Mesothelial cell of epicardium (in vitro differentiated cells): ENCODE measurements at regions not wholly inside any gene's neighbourhood (a gene's known extent, or its start where the extent isn't known, plus 50 kb on each side); places are given as distances from the start of the nearest gene placed in this dataset.

Experiments used
- DNase-seq, 2 experiments: peaks; one replicate each; pipeline ENCODE4 v3.0.0; 2021; ENCODE audit warnings: low spot score in 2 of 2; ENCODE audit not compliant: unreplicated experiment in 2 of 2
- H3K27ac Mint-ChIP-seq: 2 replicates; pipeline ENCODE4 v1.8.0; 2021; ENCODE audit warnings: mixed read lengths
- H3K27me3 Mint-ChIP-seq: 2 replicates; pipeline ENCODE4 v1.8.0; 2021; ENCODE audit warnings: low read depth, mixed read lengths
- H3K36me3 Mint-ChIP-seq: 2 replicates; pipeline ENCODE4 v1.8.0; 2021; ENCODE audit warnings: mixed read lengths
- H3K4me1 Mint-ChIP-seq: 2 replicates; pipeline ENCODE4 v1.8.0; 2021; ENCODE audit warnings: mixed read lengths
- H3K4me3 Mint-ChIP-seq: 2 replicates; pipeline ENCODE4 v1.8.0; 2021; ENCODE audit warnings: mild to moderate bottlenecking, moderate library complexity, mixed read lengths
- H3K9me3 Mint-ChIP-seq: 2 replicates; pipeline ENCODE4 v1.8.0; 2021; ENCODE audit warnings: mixed read lengths
- CTCF ChIP-seq: fragments of 200-600 bp; sonication (generic); IDR thresholded peaks from one replicate; pipeline ENCODE4 v1.5.0; 2021; ENCODE audit warnings: antibody characterized with exemption; ENCODE audit not compliant: unreplicated experiment

GRCh38 chr5:163569284-163569683 lies 63.9 kb downstream of the MAT2B start:
- DNase-seq = no peak
- Mint-ChIP-seq H3K4me3 (no peak overlapping the region), H3K9me3 (no peaks in the 10 kb centered on the region), H3K4me1 (peaks cover 50% of the 10 kb centered on the region), H3K27ac (no peak overlapping the region), H3K36me3 (no peaks in the 10 kb centered on the region), H3K27me3 (peaks cover 42% of the 10 kb centered on the region)
- TF ChIP-seq CTCF = no peak

- Mint-ChIP-seq H3K4me1 (peaks cover 39% of the 10 kb centered on the region), H3K27me3 (peaks cover 20% of the 10 kb centered on the region), H3K36me3 (no peaks in the 10 kb centered on the region), H3K27ac (peak overlapping the region; percentile 47), H3K9me3 (no peaks in the 10 kb centered on the region), H3K4me3 (no peak overlapping the region)
- DNase-seq = no peak
- TF ChIP-seq CTCF = no peak
These were observed 66.3 kb downstream of the MAT2B start for GRCh38 chr5:163571744-163572143.

- DNase-seq = no peak
- Mint-ChIP-seq H3K27ac (peak overlapping the region; percentile 43), H3K36me3 (no peaks in the 10 kb centered on the region), H3K9me3 (peaks cover 3% of the 10 kb centered on the region), H3K4me3 (no peak overlapping the region), H3K27me3 (no peaks in the 10 kb centered on the region), H3K4me1 (peaks cover 30% of the 10 kb centered on the region)
- no peak for TF ChIP-seq CTCF
These were observed 69.3 kb downstream of the MAT2B start for GRCh38 chr5:163574472-163575440.

- peaks cover 4% of the 10 kb centered on the region for H3K9me3 Mint-ChIP-seq
- no peak overlapping the region for H3K27ac Mint-ChIP-seq
- no peaks in the 10 kb centered on the region for H3K36me3 Mint-ChIP-seq
- H3K27me3 Mint-ChIP-seq = no peaks in the 10 kb centered on the region
- H3K4me3 Mint-ChIP-seq = no peak overlapping the region
- no peak for TF ChIP-seq CTCF
- H3K4me1 Mint-ChIP-seq = peaks cover 20% of the 10 kb centered on the region
- no peak for DNase-seq
These were observed 73.2 kb downstream of the MAT2B start for GRCh38 chr5:163578652-163579051.

GRCh38 chr5:163579729-163580128 lies 74.3 kb downstream of the MAT2B start:
- TF ChIP-seq CTCF = no peak

More at GRCh38 chr5:163579729-163580128, 74.3 kb downstream of the MAT2B start:
- H3K36me3 Mint-ChIP-seq = no peaks in the 10 kb centered on the region
- no peak overlapping the region for H3K4me3 Mint-ChIP-seq
- no peaks in the 10 kb centered on the region for H3K27me3 Mint-ChIP-seq
- peaks cover 15% of the 10 kb centered on the region for H3K4me1 Mint-ChIP-seq
- DNase-seq = no peak
- H3K9me3 Mint-ChIP-seq = peaks cover 4% of the 10 kb centered on the region
- no peak overlapping the region for H3K27ac Mint-ChIP-seq
